IMR-90 (cell line): ENCODE measurements at regions not wholly inside any gene's neighbourhood (a gene's known extent, or its start where the extent isn't known, plus 50 kb on each side); places are given as distances from the start of the nearest gene placed in this dataset.

Experiments
- BHLHE40 ChIP-seq: fragments of 150-350 bp; IDR thresholded peaks from 2 replicates; pipeline ENCODE4 v1.6.1; 2016; ENCODE audit warnings: mild to moderate bottlenecking, low read depth, low read length
- CEBPB ChIP-seq: IDR thresholded peaks from 2 replicates; pipeline ENCODE4 v1.6.1; 2012; ENCODE audit warnings: low read depth, low read length, improper control_type of control experiment
- CHD1 ChIP-seq: IDR thresholded peaks from 2 replicates; pipeline ENCODE4 v1.6.1; 2012; ENCODE audit warnings: low read depth, low read length, improper control_type of control experiment
- MAZ ChIP-seq: IDR thresholded peaks from 2 replicates; pipeline ENCODE4 v1.6.1; 2012; ENCODE audit warnings: low read depth, mild to moderate bottlenecking, low read length, improper control_type of control experiment, moderate library complexity, borderline replicate concordance
- MXI1 ChIP-seq: IDR thresholded peaks from 2 replicates; pipeline ENCODE4 v1.6.1; 2012; ENCODE audit warnings: low read depth, mild to moderate bottlenecking, low read length, moderate library complexity, borderline replicate concordance
- POLR2A ChIP-seq: IDR thresholded peaks from 2 replicates; pipeline ENCODE4 v1.6.1; 2012; ENCODE audit warnings: mild to moderate bottlenecking, low read depth, low read length
- RAD21 ChIP-seq: IDR thresholded peaks from 2 replicates; pipeline ENCODE4 v1.6.1; 2012; ENCODE audit warnings: low read length, improper control_type of control experiment
- RCOR1 ChIP-seq: IDR thresholded peaks from 2 replicates; pipeline ENCODE4 v1.6.1; 2012; ENCODE audit warnings: mild to moderate bottlenecking, low read length, improper control_type of control experiment; ENCODE audit not compliant: insufficient replicate concordance
- SMC3 ChIP-seq: fragments of 150-350 bp; IDR thresholded peaks from 2 replicates; pipeline ENCODE4 v1.6.1; 2016; ENCODE audit warnings: low read depth, mild to moderate bottlenecking, antibody characterized with exemption, low read length, moderate library complexity
- TF ChIP-seq, protein P1 (sequence below): conservative IDR thresholded peaks from 2 replicates; pipeline ENCODE4 v1.5.1; 2012; ENCODE audit warnings: mild to moderate bottlenecking, low read depth, low read length, improper control_type of control experiment
- TF ChIP-seq, protein P2 (sequence below): fragments of 150-350 bp; IDR thresholded peaks from 2 replicates; pipeline ENCODE4 v1.6.1; 2017; ENCODE audit warnings: mild to moderate bottlenecking, antibody characterized with exemption, low read length, low read depth

DNA sequence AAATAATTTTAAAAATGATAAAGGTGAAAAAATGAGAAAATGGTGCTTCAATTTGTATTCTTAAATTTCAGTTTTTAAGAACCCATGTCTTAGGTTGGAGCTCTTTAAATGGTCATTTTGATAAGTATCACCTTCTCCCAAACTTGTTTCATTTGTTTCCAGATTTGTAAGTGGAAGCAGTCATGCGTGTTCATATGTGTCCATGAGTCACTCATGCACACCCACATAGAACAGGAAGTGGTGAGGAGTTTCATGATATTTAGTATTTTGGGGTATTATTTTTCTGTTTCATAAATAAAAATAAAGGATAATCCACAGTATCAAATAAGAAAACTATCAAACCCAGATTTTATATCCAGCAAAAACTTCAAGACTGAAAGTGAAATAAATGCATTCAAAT, 570.4 kb upstream of the ST8SIA4 start:
- TF ChIP-seq, protein P1, sequence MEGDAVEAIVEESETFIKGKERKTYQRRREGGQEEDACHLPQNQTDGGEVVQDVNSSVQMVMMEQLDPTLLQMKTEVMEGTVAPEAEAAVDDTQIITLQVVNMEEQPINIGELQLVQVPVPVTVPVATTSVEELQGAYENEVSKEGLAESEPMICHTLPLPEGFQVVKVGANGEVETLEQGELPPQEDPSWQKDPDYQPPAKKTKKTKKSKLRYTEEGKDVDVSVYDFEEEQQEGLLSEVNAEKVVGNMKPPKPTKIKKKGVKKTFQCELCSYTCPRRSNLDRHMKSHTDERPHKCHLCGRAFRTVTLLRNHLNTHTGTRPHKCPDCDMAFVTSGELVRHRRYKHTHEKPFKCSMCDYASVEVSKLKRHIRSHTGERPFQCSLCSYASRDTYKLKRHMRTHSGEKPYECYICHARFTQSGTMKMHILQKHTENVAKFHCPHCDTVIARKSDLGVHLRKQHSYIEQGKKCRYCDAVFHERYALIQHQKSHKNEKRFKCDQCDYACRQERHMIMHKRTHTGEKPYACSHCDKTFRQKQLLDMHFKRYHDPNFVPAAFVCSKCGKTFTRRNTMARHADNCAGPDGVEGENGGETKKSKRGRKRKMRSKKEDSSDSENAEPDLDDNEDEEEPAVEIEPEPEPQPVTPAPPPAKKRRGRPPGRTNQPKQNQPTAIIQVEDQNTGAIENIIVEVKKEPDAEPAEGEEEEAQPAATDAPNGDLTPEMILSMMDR = no peak
- TF ChIP-seq RCOR1 = no peak
- TF ChIP-seq POLR2A = no peak
- no peak for TF ChIP-seq MAZ
- no peak for TF ChIP-seq MXI1
- no peak for TF ChIP-seq BHLHE40
- TF ChIP-seq, protein P2, sequence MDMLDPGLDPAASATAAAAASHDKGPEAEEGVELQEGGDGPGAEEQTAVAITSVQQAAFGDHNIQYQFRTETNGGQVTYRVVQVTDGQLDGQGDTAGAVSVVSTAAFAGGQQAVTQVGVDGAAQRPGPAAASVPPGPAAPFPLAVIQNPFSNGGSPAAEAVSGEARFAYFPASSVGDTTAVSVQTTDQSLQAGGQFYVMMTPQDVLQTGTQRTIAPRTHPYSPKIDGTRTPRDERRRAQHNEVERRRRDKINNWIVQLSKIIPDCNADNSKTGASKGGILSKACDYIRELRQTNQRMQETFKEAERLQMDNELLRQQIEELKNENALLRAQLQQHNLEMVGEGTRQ = no peak
- no peak for TF ChIP-seq RAD21
- no peak for TF ChIP-seq SMC3
- TF ChIP-seq CEBPB = no peak
- no peak for TF ChIP-seq CHD1
